ENCODE measurements at regions not wholly inside any gene's neighbourhood (a gene's known extent, or its start where the extent isn't known, plus 50 kb on each side); places are given as distances from the start of the nearest gene placed in this dataset.

- H3K36me3 ChIP-seq, result no peaks in the 10 kb centered on the region
- no peak for TF ChIP-seq EP300 (IDR thresholded peaks at IDR 0.05)
- TF ChIP-seq POLR2AphosphoS5 (IDR thresholded peaks at IDR 0.05), result no peak
- no peak for TF ChIP-seq CTCF (IDR thresholded peaks at IDR 0.05)
- no peak for TF ChIP-seq POLR2A (IDR thresholded peaks at IDR 0.05)
- DNase-seq, result no peak
- ATAC-seq (ENCODE audit: low FRiP score in 2 of 2), result no peak
- H3K4me3 ChIP-seq, result no peak overlapping the region
- WGBS, 2 donors, result 74 to 85% methylated on average over 2 of the region's 2 CpGs
- H3K27me3 ChIP-seq, result no peaks in the 10 kb centered on the region
- H3K4me1 ChIP-seq, result no peaks in the 10 kb centered on the region
- no peak overlapping the region for H3K27ac ChIP-seq
- no peaks in the 10 kb centered on the region for H3K9me3 ChIP-seq
Observed at GRCh38 chr10:80770239-80770638, 232.5 kb downstream of the SH2D4B start.

GRCh38 chr10:80771285-80771684, 233.6 kb downstream of the SH2D4B start:
- Histone ChIP-seq H3K27me3 (no peaks in the 10 kb centered on the region), H3K4me3 (no peak overlapping the region), H3K4me1 (no peaks in the 10 kb centered on the region), H3K36me3 (no peaks in the 10 kb centered on the region), H3K27ac (no peak overlapping the region), H3K9me3 (no peaks in the 10 kb centered on the region)
- DNase-seq, result no peak
- TF ChIP-seq POLR2AphosphoS5 (IDR thresholded peaks at IDR 0.05) (no peak), CTCF (IDR thresholded peaks at IDR 0.05) (no peak), EP300 (IDR thresholded peaks at IDR 0.05) (no peak), POLR2A (IDR thresholded peaks at IDR 0.05) (no peak)
- no peak for ATAC-seq (ENCODE audit: low FRiP score in 2 of 2)
- WGBS, 2 donors, result 76 to 87% methylated on average over 1 of the region's 1 CpG

GRCh38 chr10:80771902-80772555, 234.3 kb downstream of the SH2D4B start:
- no peak overlapping the region for H3K4me3 ChIP-seq
- H3K27me3 ChIP-seq, result no peaks in the 10 kb centered on the region
- no peaks in the 10 kb centered on the region for H3K4me1 ChIP-seq
- no peaks in the 10 kb centered on the region for H3K9me3 ChIP-seq
- TF ChIP-seq CTCF (IDR thresholded peaks at IDR 0.05) (no peak), EP300 (IDR thresholded peaks at IDR 0.05) (no peak), POLR2A (IDR thresholded peaks at IDR 0.05) (no peak), POLR2AphosphoS5 (IDR thresholded peaks at IDR 0.05) (no peak)
- H3K36me3 ChIP-seq, result no peaks in the 10 kb centered on the region
- WGBS, 2 donors, result 70 to 81% methylated on average over 10 of the region's 10 CpGs
- DNase-seq, result no peak
- no peak overlapping the region for H3K27ac ChIP-seq
- no peak for ATAC-seq (ENCODE audit: low FRiP score in 2 of 2)

- Histone ChIP-seq H3K4me3 (no peak overlapping the region), H3K4me1 (no peaks in the 10 kb centered on the region), H3K27ac (no peak overlapping the region), H3K27me3 (no peaks in the 10 kb centered on the region), H3K9me3 (no peaks in the 10 kb centered on the region), H3K36me3 (no peaks in the 10 kb centered on the region)
- no peak for DNase-seq
- TF ChIP-seq POLR2A (IDR thresholded peaks at IDR 0.05), result no peak
- TF ChIP-seq POLR2AphosphoS5 (IDR thresholded peaks at IDR 0.05), result no peak
- no peak for TF ChIP-seq CTCF (IDR thresholded peaks at IDR 0.05)
- no peak for TF ChIP-seq EP300 (IDR thresholded peaks at IDR 0.05)
- no peak for ATAC-seq (ENCODE audit: low FRiP score in 2 of 2)
- 85 to 89% methylated on average over 3 of the region's 3 CpGs for WGBS, 2 donors
Observed at GRCh38 chr10:80772596-80772995, 234.9 kb downstream of the SH2D4B start.

- no peak for TF ChIP-seq POLR2A (IDR thresholded peaks at IDR 0.05)
- TF ChIP-seq EP300 (IDR thresholded peaks at IDR 0.05), result no peak
- TF ChIP-seq POLR2AphosphoS5 (IDR thresholded peaks at IDR 0.05), result no peak
- TF ChIP-seq CTCF (IDR thresholded peaks at IDR 0.05), result no peak
- Histone ChIP-seq H3K36me3 (no peaks in the 10 kb centered on the region), H3K4me3 (no peak overlapping the region), H3K4me1 (no peaks in the 10 kb centered on the region), H3K27me3 (no peaks in the 10 kb centered on the region), H3K27ac (no peak overlapping the region), H3K9me3 (no peaks in the 10 kb centered on the region)
- DNase-seq (no peak), ATAC-seq (ENCODE audit: low FRiP score in 2 of 2) (no peak)
- WGBS, 2 donors, result 94 to 96% methylated on average over 2 of the region's 2 CpGs
Observed at GRCh38 chr10:80784695-80785094, 247.0 kb downstream of the SH2D4B start.
